HUES64 (cell line): ENCODE measurements at regions not wholly inside any gene's neighbourhood (a gene's known extent, or its start where the extent isn't known, plus 50 kb on each side); places are given as distances from the start of the nearest gene placed in this dataset.

Experiments used
- H3K27ac ChIP-seq: 2 replicates; pipeline ENCODE4 v1.7.0; 2013; ENCODE audit warnings: low read depth, low read length, inconsistent platforms
- H3K27me3 ChIP-seq: 2 replicates; pipeline ENCODE4 v1.6.1; 2013; ENCODE audit warnings: mild to moderate bottlenecking, low read length; ENCODE audit not compliant: insufficient read depth
- H3K36me3 ChIP-seq: 2 replicates; pipeline ENCODE4 v1.6.1; 2013; ENCODE audit warnings: mild to moderate bottlenecking, low read length; ENCODE audit not compliant: insufficient read depth
- H3K4me1 ChIP-seq: 2 replicates; pipeline ENCODE4 v1.6.1; 2013; ENCODE audit warnings: mild to moderate bottlenecking, low read length, moderate library complexity; ENCODE audit not compliant: insufficient read depth
- H3K4me3 ChIP-seq: 2 replicates; pipeline ENCODE4 v1.5.1; 2013; ENCODE audit warnings: mild to moderate bottlenecking, low read length, moderate library complexity
- H3K9ac ChIP-seq: 2 replicates; pipeline ENCODE4 v1.6.1; 2013; ENCODE audit warnings: mild to moderate bottlenecking, low read depth, low read length
- H3K9me3 ChIP-seq: 2 replicates; pipeline ENCODE4 v1.6.1; 2013; ENCODE audit warnings: low read depth, low read length; ENCODE audit not compliant: insufficient read depth
- WGBS: fragments of 150-250, 120-280 bp; methylation state at CpG from one replicate; pipeline ENCODE4 v1.1.7; 2013; ENCODE audit warnings: missing lambda C conversion rate; 5-methylcytosine and 5-hydroxymethylcytosine counted together

GRCh38 chr20:53743607-53744260 lies 150.1 kb upstream of the ZNF217 start:
- Histone ChIP-seq H3K4me3 (no peak overlapping the region), H3K36me3 (no peaks in the 10 kb centered on the region), H3K9me3 (no peaks in the 10 kb centered on the region), H3K27me3 (no peaks in the 10 kb centered on the region), H3K27ac (no peak overlapping the region), H3K4me1 (peaks cover 32% of the 10 kb centered on the region), H3K9ac (no peak overlapping the region)
- 66% methylated on average over 12 of the region's 12 CpGs for WGBS

GRCh38 chr20:53742685-53743081 lies 149.0 kb upstream of the ZNF217 start:
- Histone ChIP-seq H3K4me1 (peaks cover 43% of the 10 kb centered on the region), H3K27me3 (no peaks in the 10 kb centered on the region), H3K9ac (no peak overlapping the region), H3K4me3 (no peak overlapping the region), H3K36me3 (no peaks in the 10 kb centered on the region), H3K9me3 (no peaks in the 10 kb centered on the region), H3K27ac (no peak overlapping the region)
- WGBS = 90% methylated on average over 3 of the region's 3 CpGs

- Histone ChIP-seq H3K36me3 (no peaks in the 10 kb centered on the region), H3K4me3 (no peak overlapping the region), H3K27me3 (no peaks in the 10 kb centered on the region), H3K9me3 (no peaks in the 10 kb centered on the region), H3K27ac (peak overlapping the region; percentile 95), H3K9ac (no peak overlapping the region), H3K4me1 (peaks cover 53% of the 10 kb centered on the region)
- 87% methylated on average over 3 of the region's 3 CpGs for WGBS
These were observed 148.0 kb upstream of the ZNF217 start for GRCh38 chr20:53741726-53742028.

GRCh38 chr20:53739799-53740785 lies 146.5 kb upstream of the ZNF217 start:
- H3K27me3 ChIP-seq = no peaks in the 10 kb centered on the region
- peak overlapping the region; percentile 66 for H3K9ac ChIP-seq
- H3K27ac ChIP-seq = peak overlapping the region; percentile 95
- peaks cover 66% of the 10 kb centered on the region for H3K4me1 ChIP-seq
- no peaks in the 10 kb centered on the region for H3K9me3 ChIP-seq
- 21% methylated on average over 15 of the region's 16 CpGs for WGBS
- peak overlapping the region; percentile 27 for H3K4me3 ChIP-seq
- no peaks in the 10 kb centered on the region for H3K36me3 ChIP-seq

GRCh38 chr20:53738945-53739798 lies 145.5 kb upstream of the ZNF217 start:
- no peaks in the 10 kb centered on the region for H3K9me3 ChIP-seq
- peak overlapping the region; percentile 68 for H3K9ac ChIP-seq
- H3K36me3 ChIP-seq = no peaks in the 10 kb centered on the region
- H3K27me3 ChIP-seq = no peaks in the 10 kb centered on the region
- H3K4me1 ChIP-seq = peaks cover 71% of the 10 kb centered on the region
- 54% methylated on average over 11 of the region's 11 CpGs for WGBS
- H3K27ac ChIP-seq = peak overlapping the region; percentile 95
- peak overlapping the region; percentile 5; the same call in 1 of the 2 replicates for H3K4me3 ChIP-seq

GRCh38 chr20:53738039-53738944 lies 144.7 kb upstream of the ZNF217 start:
- Histone ChIP-seq H3K27me3 (no peaks in the 10 kb centered on the region), H3K9me3 (no peaks in the 10 kb centered on the region), H3K27ac (peak overlapping the region; percentile 73), H3K9ac (peak overlapping the region; percentile 70), H3K36me3 (no peaks in the 10 kb centered on the region), H3K4me1 (peaks cover 73% of the 10 kb centered on the region), H3K4me3 (peak overlapping the region; percentile 5; the same call in 1 of the 2 replicates)
- 29% methylated on average over 26 of the region's 26 CpGs for WGBS

GRCh38 chr20:53737396-53738038 lies 143.9 kb upstream of the ZNF217 start:
- 59% methylated on average over 8 of the region's 8 CpGs for WGBS
- Histone ChIP-seq H3K27ac (peak overlapping the region; percentile 73), H3K9me3 (no peaks in the 10 kb centered on the region), H3K4me3 (peak overlapping the region; percentile 3; the same call in 1 of the 2 replicates), H3K36me3 (no peaks in the 10 kb centered on the region), H3K4me1 (peaks cover 73% of the 10 kb centered on the region), H3K9ac (peak overlapping the region; percentile 70), H3K27me3 (no peaks in the 10 kb centered on the region)

- 35% methylated on average over 6 of the region's 6 CpGs for whole genome bisulfite sequencing
These were observed 143.2 kb upstream of the ZNF217 start for GRCh38 chr20:53736757-53737395.

GRCh38 chr20:53736122-53736756 lies 142.6 kb upstream of the ZNF217 start:
- peak overlapping the region; percentile 73 for H3K27ac ChIP-seq
- H3K9me3 ChIP-seq = no peaks in the 10 kb centered on the region
- H3K4me3 ChIP-seq = no peak overlapping the region; the same call in 1 of the 2 replicates
- H3K27me3 ChIP-seq = no peaks in the 10 kb centered on the region
- no peaks in the 10 kb centered on the region for H3K36me3 ChIP-seq
- H3K9ac ChIP-seq = peak overlapping the region; percentile 70
- WGBS = 70% methylated on average over 6 of the region's 7 CpGs
- peaks cover 68% of the 10 kb centered on the region for H3K4me1 ChIP-seq

More at GRCh38 chr20:53736757-53737395, 143.2 kb upstream of the ZNF217 start:
- Histone ChIP-seq H3K36me3 (no peaks in the 10 kb centered on the region), H3K27me3 (no peaks in the 10 kb centered on the region), H3K4me3 (peak overlapping the region; percentile 3; the same call in 1 of the 2 replicates), H3K27ac (peak overlapping the region; percentile 73), H3K9ac (peak overlapping the region; percentile 70), H3K4me1 (peaks cover 73% of the 10 kb centered on the region), H3K9me3 (no peaks in the 10 kb centered on the region)
